ENCODE measurements at regions not wholly inside any gene's neighbourhood (a gene's known extent, or its start where the extent isn't known, plus 50 kb on each side); places are given as distances from the start of the nearest gene placed in this dataset.

DNA sequence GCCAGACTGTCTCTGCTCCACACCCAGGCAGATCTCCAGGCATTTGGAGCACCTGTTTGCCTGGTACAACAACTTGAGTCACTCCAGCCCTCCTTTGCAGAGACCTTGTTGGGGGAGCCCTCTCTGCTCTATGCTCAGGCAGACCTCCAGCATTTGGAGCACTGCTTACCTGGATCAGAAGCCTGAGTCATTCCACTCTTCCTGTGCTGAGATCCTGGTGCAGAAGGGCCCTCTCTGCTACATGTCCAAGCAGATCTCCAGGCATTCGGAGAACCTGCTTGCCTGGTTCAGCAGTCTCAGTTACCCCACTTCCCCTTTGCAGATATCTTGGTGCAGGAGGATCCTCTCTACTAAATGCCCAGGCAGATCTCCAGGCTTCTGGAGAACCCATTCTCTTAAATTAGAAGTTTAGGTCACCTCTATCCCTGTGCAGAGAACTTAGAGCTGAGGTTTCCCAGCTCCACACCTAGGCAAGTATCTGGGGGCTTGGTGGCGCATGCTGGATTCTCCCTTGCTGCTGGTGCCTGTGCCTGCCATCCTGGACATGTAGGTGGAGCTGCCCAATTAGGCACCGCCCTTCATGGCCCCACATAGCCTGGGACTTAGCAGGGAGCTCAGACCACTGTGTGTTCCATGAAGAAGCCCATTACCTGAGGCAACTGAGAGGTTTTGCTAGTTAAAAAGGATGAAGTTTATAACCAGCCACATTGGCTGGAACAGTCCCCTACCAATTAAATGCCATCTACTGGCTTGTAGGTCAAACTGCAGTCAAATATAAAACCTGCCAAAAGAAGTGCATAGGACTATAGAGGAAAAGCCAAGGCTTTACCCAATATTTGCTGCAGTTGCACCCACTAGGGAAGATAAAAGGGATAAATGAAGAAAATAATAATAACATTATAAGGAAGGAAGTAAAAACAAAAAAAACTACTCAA, 97.6 kb upstream of the SLITRK6 start:
- no peak for DNase-seq (ENCODE audit: low spot score)

DNA sequence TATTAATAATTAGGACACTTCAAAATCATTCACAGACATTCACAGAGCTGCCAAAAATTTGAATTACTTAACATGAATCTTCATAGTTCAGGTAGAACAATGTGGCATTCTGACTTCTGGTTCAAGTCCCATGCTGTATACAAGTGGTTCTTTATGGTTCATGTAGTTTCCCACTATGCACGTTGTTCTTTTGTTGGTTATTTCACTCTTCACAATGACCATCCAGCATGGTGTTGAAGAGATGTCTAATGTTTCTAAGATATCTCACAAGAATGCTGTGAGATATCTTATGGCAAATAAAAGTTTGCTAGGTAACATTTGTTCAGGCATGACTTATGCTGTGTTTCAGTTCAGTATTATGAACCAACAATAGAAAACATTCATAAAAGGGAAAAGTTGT, 88.2 kb upstream of the SLITRK6 start:
- DNase-seq (ENCODE audit: low spot score), result no peak

DNA sequence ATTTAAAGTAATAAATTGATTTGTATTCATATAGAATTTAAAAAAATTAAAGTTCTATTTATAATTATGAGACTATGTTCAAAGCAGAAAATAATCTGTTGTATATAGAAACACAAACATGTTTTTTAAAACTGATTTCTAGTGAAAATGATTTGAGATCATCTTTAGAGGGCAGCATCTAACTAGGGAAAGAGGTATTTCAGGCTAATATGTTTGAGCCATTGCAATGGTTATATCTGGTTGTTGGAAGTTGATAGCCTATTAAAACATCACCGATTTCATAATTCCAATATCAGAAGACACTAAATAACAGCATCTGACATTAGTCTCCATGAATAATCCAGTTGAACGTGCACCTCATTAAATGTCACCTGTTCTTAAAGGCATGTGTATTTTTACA, 79.8 kb upstream of the SLITRK6 start:
- no peak for DNase-seq (ENCODE audit: low spot score)

DNA sequence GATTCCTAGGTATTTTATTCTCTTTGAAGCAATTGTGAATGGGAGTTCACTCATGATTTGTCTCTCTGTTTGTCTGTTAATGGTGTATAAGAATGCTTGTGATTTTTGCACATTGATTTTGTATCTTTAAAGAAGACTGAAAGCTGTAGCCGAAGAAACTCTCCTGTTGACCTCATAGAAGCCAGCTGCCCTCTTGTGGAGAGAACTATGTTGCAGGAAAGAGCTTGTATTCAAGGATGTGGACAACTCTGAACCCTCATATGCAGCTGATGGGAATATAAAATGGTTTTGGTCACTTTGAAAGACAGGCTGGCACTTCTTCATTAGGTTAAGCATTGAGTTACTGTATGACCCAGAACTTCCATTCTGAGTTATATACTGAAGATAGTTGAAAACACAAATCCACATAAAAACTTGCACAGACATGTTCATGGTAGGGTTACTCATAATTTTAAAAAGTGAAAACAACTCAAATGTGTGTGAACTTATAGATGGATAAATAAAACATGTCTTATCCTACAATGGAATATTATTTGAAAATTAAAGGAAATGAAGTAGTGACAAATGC, 65.8 kb upstream of the SLITRK6 start:
- DNase-seq (ENCODE audit: low spot score), result peak; percentile 1

DNA sequence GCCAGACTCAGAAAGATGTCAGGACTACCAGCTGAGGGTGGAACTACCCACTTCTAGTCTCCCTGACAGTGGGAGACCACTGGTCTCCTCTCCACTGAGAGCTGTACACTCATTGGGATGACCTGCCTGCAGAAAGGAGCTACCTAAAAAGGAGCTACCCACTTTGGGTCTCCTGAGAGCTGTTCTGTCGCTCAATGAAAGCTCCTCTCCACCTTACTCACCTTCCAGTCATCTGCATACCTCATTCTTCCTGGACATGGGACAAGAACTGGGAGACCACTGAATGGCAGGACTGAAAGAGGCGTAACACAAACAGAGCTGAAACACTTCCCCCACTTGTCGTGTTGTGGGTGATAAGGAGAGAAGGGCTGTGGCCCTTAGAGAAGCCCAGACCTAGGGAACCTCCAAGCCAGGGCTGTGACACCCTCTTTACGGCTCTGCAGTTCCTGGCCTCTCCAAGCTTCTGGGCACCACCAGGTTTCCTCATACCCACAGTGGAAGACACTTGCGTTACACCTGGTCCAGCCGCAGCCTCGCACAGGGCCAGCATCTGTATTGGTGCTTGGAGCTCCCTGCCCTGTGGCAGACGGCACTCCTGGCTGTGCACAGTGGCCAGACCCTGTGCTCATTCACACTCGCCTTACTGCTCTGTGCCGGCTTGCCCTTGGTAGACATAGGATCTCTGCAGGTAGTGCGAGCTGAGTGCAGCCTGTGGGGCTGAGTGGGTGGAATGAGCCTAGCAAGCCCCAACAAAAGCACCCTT, 54.9 kb upstream of the SLITRK6 start:
- no peak for DNase-seq (ENCODE audit: low spot score)

DNA sequence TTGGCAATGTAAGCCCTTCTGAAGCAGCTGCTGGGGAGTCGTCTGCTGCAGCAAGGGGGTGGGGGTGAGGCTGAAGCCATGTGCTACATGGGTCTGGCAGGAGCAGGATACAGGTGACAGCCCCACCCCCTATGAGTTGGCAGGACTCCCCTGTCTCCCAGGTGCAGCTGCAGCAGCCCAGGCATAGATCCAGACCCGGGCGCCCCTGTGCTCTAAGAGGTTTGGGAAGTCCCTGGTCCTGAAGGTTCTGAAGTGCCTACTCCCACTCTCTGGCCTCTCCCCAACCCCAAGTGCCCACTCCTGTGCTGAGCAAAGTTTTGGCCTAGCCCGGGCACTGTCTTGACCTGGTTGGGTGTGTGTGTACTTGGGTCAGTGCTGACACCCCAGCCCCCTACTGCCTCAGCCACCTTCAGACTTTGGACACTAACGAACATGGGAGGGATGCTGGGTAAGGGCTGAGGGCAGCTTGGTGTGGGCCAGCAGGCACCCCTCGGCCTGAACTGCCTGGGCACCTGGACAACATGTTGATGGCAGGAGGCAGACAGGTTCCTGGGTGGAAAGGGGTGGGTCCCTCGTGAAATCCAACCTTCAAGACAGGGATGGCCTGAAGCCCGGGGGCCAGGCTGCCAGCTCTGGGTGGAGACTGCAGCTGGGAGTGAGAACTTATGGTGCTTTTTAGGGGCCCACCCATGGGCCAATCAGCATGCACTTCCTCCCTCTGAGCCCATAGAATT, 54.1 kb upstream of the SLITRK6 start:
- no peak for DNase-seq (ENCODE audit: low spot score)

All from HuH-7.5 (cell line).